Activated naive CD8-positive, alpha-beta T cell (primary cell): ENCODE measurements at regions not wholly inside any gene's neighbourhood (a gene's known extent, or its start where the extent isn't known, plus 50 kb on each side); places are given as distances from the start of the nearest gene placed in this dataset.

Experiments
- H3K27ac Mint-ChIP-seq: one replicate; pipeline ENCODE4 v1.8.0; 2021; ENCODE audit warnings: mixed read lengths
- H3K27me3 Mint-ChIP-seq: one replicate; pipeline ENCODE4 v1.8.0; 2021; ENCODE audit warnings: mixed read lengths
- H3K36me3 Mint-ChIP-seq: one replicate; pipeline ENCODE4 v1.8.0; 2021; ENCODE audit warnings: mixed read lengths
- H3K4me1 Mint-ChIP-seq: one replicate; pipeline ENCODE4 v1.8.0; 2021; ENCODE audit warnings: low read depth, mixed read lengths
- H3K4me3 Mint-ChIP-seq: one replicate; pipeline ENCODE4 v1.8.0; 2021; ENCODE audit warnings: mild to moderate bottlenecking, mixed read lengths
- H3K9me3 Mint-ChIP-seq: one replicate; pipeline ENCODE4 v1.8.0; 2021; ENCODE audit warnings: low read depth, mixed read lengths

DNA sequence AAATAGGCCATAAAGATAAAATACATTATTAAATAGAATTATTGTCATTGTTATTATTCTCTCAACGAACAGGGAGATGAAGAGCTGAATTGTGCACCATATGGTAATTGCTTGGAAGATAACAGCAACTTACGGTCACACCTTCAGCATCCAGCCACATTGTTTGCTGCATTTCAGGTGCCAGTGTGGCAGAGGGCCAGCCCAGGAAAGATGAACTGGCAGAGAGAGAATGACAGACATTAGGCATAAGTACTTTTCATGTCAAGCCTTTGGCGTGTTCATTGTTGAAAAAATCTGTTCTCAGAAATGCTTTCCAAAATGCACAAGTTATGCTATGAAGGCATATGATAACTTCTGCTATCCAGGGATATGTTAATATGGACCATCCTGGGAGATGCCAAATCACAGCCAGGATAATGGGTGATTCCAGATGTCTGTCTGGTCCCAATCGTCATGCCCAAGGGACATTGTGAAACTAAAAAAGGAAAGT is 748.6 kb upstream of the PIK3C3 start:
- no peaks in the 10 kb centered on the region for H3K4me1 Mint-ChIP-seq
- H3K4me3 Mint-ChIP-seq: no peak overlapping the region
- H3K36me3 Mint-ChIP-seq: no peaks in the 10 kb centered on the region
- H3K27me3 Mint-ChIP-seq: no peaks in the 10 kb centered on the region
- no peak overlapping the region for H3K27ac Mint-ChIP-seq
- H3K9me3 Mint-ChIP-seq: peaks cover 21% of the 10 kb centered on the region

DNA sequence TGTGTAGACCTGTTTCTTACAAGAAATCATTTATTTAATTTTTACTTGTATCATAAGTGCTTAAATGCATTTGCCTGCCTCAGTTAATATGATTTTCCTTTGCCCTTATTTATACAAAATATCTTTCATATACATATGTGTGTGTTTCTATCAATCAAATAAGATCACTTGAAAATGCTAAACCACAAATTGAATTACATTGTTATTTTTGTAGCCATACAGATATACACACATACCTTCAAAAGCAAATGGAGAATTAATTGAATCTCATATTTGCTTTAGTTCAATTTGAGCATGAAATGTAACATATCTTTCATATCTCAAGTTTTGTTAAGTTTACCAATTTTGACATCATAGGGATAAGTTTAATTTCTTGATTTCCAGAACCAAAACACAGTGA is 755.8 kb upstream of the PIK3C3 start:
- H3K4me3 Mint-ChIP-seq: no peak overlapping the region
- no peaks in the 10 kb centered on the region for H3K4me1 Mint-ChIP-seq
- peaks cover 19% of the 10 kb centered on the region for H3K9me3 Mint-ChIP-seq
- no peak overlapping the region for H3K27ac Mint-ChIP-seq
- no peaks in the 10 kb centered on the region for H3K27me3 Mint-ChIP-seq
- H3K36me3 Mint-ChIP-seq: no peaks in the 10 kb centered on the region

DNA sequence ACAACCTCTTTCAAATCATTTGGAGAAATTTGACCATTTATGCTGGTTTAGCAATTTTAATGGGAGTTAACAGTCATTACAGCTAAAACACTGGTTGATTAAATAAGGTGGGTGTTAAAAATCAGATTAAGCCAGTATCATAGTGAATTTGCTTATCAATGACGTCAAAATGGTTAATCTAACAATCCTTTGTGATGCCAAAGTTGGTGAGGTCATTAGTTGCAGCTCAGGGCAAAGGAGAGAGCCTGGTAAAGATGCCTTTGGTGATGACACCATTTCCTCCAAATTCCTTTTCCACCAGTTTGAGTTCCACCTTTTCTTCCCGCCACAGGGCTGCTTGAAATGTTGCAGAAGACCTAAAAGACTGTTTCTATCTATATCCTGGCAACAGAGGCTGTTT is 757.1 kb upstream of the PIK3C3 start:
- Mint-ChIP-seq H3K27me3 (no peaks in the 10 kb centered on the region), H3K4me3 (no peak overlapping the region), H3K27ac (no peak overlapping the region), H3K9me3 (peaks cover 26% of the 10 kb centered on the region), H3K4me1 (no peaks in the 10 kb centered on the region), H3K36me3 (no peaks in the 10 kb centered on the region)

DNA sequence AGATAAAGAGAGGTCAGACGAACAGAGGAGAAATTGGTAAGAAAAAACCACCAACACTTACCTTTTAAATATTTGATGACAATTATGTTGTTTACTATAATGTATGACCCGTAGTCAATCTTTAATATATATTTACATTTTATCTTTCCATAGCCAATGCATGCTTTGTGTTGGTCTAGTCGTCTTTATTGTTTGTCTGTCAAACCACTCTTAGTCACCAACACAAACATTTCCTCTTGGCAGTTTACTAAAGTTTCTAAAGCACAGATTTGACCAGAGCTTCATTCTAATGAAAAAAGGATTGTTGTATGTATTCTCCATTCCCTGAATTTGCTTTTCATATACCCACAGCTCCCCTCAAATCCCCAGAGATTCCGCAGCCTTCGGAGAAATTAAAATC is 784.7 kb upstream of the PIK3C3 start:
- H3K27ac Mint-ChIP-seq: no peak overlapping the region
- peaks cover 4% of the 10 kb centered on the region for H3K9me3 Mint-ChIP-seq
- no peak overlapping the region for H3K4me3 Mint-ChIP-seq
- no peaks in the 10 kb centered on the region for H3K4me1 Mint-ChIP-seq
- H3K27me3 Mint-ChIP-seq: no peaks in the 10 kb centered on the region
- H3K36me3 Mint-ChIP-seq: no peaks in the 10 kb centered on the region

DNA sequence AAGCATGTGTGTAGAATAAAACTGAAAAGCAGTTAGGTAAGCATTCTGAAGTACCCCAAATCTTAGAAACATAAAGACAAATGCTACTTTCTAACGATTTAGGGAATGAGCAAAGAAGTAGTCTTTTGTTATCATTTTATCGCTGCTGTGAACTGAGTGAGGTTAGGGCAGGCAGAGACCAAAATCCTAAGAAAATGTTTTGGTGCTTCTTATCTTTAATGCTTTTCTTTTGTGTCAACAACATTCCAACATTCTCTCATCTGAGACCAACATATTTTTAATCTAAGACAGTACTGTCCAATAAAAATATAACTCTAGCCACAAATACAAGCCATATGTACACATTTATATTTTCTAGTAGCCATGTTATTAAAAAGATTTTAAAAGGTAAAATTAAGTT is 789.4 kb upstream of the PIK3C3 start:
- no peaks in the 10 kb centered on the region for H3K36me3 Mint-ChIP-seq
- peaks cover 20% of the 10 kb centered on the region for H3K9me3 Mint-ChIP-seq
- no peak overlapping the region for H3K27ac Mint-ChIP-seq
- H3K27me3 Mint-ChIP-seq: no peaks in the 10 kb centered on the region
- no peak overlapping the region for H3K4me3 Mint-ChIP-seq
- no peaks in the 10 kb centered on the region for H3K4me1 Mint-ChIP-seq

DNA sequence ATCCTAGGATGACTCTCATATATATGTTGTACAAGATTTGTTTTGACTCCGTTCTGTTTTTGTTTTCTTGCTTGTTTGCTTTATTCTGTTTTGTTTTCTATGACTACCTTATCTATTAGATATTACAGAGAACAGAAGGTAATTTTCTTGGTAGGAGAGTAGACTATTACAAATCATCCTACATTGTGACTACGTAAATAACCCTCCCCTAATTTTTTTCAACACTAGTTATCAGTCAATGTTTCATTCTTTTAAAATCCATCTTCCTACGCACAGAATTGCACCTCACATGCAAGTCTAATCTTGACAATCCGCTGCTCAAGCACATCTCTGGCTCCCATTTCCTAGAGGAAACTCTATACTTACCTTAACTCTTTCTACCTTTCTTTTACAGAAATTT is 792.3 kb upstream of the PIK3C3 start:
- Mint-ChIP-seq H3K4me1 (no peaks in the 10 kb centered on the region), H3K27me3 (no peaks in the 10 kb centered on the region), H3K9me3 (peaks cover 17% of the 10 kb centered on the region), H3K27ac (no peak overlapping the region), H3K4me3 (no peak overlapping the region), H3K36me3 (no peaks in the 10 kb centered on the region)

DNA sequence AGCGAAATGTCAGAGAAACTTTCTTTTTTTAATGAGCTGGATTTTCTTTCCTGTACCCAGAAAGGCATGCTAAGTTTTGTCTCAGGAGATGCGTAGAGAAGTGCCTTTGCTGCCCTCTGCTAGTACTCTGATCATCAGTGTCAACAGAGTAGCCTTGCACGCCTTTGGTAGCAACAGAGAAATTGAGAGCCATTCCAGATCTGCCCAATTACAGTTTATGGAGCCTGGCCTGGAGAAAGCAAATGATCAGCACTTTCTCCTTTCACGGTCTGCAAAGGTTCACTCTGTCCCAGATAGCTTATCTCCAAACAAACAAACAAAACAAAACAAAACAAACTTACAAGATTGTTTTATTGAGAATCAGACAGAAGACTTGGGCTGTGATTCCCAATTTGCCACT is 792.8 kb upstream of the PIK3C3 start:
- H3K4me1 Mint-ChIP-seq: no peaks in the 10 kb centered on the region
- H3K27ac Mint-ChIP-seq: no peak overlapping the region
- H3K9me3 Mint-ChIP-seq: peaks cover 17% of the 10 kb centered on the region
- H3K27me3 Mint-ChIP-seq: no peaks in the 10 kb centered on the region
- no peak overlapping the region for H3K4me3 Mint-ChIP-seq
- H3K36me3 Mint-ChIP-seq: no peaks in the 10 kb centered on the region

DNA sequence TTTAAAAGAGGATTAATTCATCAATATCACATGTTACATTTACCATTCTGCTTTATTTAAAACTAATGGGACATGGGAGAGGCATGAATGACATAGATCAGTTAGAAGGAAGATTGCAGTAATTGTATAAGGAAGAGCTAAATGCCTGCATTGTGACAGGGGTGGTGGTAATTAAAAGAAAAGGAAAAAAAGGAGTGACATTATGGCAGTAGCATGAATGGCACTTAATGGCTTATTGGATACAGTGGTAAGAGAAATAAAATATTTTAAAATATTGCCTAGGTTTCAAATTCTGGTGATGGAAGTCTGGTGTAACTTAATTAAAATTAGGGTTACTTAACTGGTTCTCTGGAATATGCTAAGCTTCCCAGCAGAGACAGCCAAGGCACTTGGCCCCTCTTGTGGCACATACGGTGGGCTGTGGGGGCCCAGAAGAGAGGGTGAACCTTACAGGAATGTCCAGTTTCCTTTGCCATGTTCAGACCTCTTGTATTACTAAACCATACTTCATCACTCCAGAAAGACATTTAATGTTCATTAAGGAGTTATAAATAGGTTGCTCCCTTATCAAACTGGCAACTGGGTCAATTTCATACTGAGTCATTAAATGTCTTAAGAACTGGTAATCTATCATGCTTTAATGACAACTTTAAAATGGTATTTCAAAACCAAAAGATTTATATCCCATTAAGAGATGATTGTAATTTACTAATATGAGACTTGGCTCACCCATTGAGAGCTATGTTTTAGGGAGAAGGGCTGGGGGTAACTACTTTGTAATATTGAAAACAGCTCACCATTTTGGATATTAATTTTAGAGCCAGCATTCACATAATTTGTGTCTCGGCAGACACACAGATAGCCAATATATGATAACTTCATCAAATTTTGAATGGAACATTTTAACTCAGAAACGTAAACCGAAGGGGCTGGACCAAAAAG is 798.9 kb upstream of the PIK3C3 start:
- Mint-ChIP-seq H3K4me3 (no peak overlapping the region), H3K4me1 (no peaks in the 10 kb centered on the region), H3K36me3 (no peaks in the 10 kb centered on the region), H3K27ac (no peak overlapping the region), H3K27me3 (no peaks in the 10 kb centered on the region), H3K9me3 (peaks cover 14% of the 10 kb centered on the region)

DNA sequence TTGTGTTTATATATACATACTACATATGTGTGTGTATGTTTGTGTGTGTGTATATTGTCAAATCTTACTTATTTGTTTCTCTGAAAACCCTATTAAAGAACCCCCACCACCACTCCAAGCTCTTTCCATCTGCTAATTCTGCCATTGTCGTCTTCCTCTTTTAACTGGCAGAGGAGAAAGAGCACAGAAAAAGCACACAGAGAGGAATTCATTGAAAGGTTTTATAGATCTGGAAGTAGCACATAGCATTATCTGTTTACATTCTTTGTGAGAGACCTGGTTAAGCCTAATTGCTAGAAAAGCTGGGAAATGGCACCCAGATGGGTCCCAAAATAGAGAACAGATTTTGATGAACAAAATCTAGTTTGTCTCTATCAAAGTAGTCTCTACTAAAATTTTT is 800.0 kb upstream of the PIK3C3 start:
- Mint-ChIP-seq H3K4me1 (no peaks in the 10 kb centered on the region), H3K4me3 (no peak overlapping the region), H3K27me3 (no peaks in the 10 kb centered on the region), H3K27ac (no peak overlapping the region), H3K9me3 (peaks cover 14% of the 10 kb centered on the region), H3K36me3 (no peaks in the 10 kb centered on the region)

DNA sequence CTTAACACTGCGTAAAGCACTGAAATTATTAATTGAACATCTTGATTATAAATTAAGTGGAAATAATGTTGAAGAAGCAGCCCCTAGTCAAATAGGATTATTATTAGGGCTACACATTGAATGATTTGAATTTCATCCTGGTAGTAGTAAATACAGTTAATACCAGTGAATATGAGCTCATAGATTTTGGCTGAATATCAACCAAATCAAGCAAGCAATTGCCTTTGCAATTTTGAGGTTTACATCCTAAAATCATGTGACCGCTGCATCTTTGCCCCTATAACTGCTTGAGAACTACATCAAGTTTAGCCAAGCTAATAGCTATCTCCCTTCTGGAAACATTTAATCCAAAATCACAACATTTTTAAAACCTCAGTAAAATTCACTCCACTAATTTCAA is 801.2 kb upstream of the PIK3C3 start:
- H3K9me3 Mint-ChIP-seq: peaks cover 14% of the 10 kb centered on the region
- no peaks in the 10 kb centered on the region for H3K27me3 Mint-ChIP-seq
- no peaks in the 10 kb centered on the region for H3K4me1 Mint-ChIP-seq
- H3K36me3 Mint-ChIP-seq: no peaks in the 10 kb centered on the region
- H3K27ac Mint-ChIP-seq: no peak overlapping the region
- no peak overlapping the region for H3K4me3 Mint-ChIP-seq

DNA sequence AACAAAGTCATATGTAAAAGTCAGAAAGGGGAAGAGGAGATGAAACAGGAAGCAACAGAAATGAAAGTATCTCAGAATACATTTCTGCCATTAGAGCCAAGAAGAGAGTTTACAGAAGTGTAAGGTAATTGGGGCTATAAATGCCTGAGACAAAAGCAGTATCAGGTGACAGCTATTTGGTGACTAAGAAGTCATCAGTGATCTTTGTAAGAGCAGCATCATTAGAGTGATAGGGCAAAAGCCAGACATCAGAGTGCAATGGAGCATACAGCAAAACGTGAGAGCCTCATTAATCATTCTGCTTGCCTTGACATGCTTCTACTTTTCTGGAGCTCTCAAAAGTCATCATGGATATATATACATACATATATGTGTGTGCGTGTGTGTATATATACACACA is 804.7 kb upstream of the PIK3C3 start:
- H3K4me1 Mint-ChIP-seq: no peaks in the 10 kb centered on the region
- no peaks in the 10 kb centered on the region for H3K36me3 Mint-ChIP-seq
- no peak overlapping the region for H3K27ac Mint-ChIP-seq
- H3K9me3 Mint-ChIP-seq: peaks cover 13% of the 10 kb centered on the region
- no peak overlapping the region for H3K4me3 Mint-ChIP-seq
- H3K27me3 Mint-ChIP-seq: no peaks in the 10 kb centered on the region

DNA sequence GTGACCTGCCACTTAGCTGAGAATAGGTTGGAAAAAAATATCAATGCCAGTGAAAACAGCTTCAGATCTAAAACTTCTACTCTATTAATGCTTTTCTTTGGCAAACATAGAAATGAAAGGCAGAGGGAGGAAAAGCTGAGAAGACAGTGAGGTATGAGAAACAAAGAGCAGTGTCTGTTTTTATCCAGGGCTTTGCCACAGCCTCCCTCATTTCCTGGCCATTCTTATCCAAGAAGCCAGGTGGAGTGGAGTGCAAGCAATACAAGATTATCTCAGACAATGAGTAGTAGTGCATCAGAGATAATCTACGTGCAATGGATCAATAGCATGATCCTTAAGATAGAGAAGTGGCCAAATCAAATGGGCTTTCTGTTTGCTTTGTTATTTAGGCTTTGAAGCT is 808.7 kb upstream of the PIK3C3 start:
- Mint-ChIP-seq H3K27ac (no peak overlapping the region), H3K4me1 (no peaks in the 10 kb centered on the region), H3K4me3 (no peak overlapping the region), H3K27me3 (no peaks in the 10 kb centered on the region), H3K36me3 (no peaks in the 10 kb centered on the region), H3K9me3 (peaks cover 19% of the 10 kb centered on the region)

DNA sequence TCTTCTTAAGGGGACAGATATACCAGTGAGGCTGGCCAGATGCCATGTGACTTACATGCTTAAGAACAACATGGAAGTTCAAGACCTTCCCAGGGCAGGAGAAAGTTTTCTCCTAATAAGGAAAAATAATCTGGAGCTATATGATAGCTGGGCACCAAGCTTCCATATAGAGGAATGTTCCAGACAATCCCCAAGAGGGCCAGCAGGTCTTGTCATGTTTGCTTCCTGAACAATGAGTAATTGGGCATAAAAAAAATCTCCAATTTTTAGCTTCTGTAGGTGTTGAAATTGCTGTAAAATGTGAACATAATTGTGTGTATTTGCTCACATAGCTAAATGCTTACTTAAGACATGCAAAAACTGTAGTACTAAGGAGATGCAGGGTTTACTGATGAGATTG is 809.5 kb upstream of the PIK3C3 start:
- Mint-ChIP-seq H3K4me3 (no peak overlapping the region), H3K27me3 (no peaks in the 10 kb centered on the region), H3K4me1 (no peaks in the 10 kb centered on the region), H3K27ac (no peak overlapping the region), H3K36me3 (no peaks in the 10 kb centered on the region), H3K9me3 (peaks cover 21% of the 10 kb centered on the region)

DNA sequence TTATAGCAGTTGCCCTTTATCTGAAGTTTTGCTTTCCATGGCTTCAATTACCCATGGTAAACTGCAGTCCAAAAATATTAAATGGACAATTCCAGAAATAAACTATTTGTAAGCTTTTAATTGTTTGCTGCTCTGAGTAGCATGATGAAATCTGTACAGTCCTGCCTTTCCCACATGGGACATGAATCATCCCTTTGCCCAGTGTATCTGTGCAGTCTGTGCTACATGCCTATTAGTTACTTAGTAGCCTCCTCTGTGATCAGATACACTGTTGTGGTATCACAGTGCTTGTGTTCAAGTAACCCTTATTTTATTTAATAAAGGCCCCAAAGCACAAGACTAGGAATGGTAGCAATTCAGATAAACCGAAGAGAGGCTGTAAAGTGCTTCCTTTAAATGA is 810.6 kb upstream of the PIK3C3 start:
- no peak overlapping the region for H3K4me3 Mint-ChIP-seq
- no peaks in the 10 kb centered on the region for H3K36me3 Mint-ChIP-seq
- H3K27me3 Mint-ChIP-seq: no peaks in the 10 kb centered on the region
- H3K27ac Mint-ChIP-seq: no peak overlapping the region
- no peaks in the 10 kb centered on the region for H3K4me1 Mint-ChIP-seq
- H3K9me3 Mint-ChIP-seq: peaks cover 21% of the 10 kb centered on the region

DNA sequence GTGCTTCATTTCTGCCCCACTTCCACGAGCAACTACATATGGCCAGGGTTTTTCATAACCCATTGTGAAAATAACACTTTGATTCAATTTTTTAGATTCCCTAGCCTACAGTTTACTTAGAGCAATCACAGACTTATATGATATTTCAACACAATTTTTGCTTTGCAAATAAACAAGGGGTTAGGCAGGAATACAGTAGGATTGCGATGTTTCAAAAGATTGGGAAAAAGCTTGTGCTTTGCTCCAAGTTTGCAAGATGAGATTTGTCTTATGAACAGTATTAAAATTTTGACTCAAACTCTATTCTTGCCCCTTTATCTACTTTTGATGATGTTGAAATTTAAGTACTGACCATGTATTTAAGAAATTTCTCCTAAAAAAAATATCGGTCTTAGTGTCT is 814.5 kb upstream of the PIK3C3 start:
- Mint-ChIP-seq H3K9me3 (peaks cover 20% of the 10 kb centered on the region), H3K27me3 (no peaks in the 10 kb centered on the region), H3K27ac (no peak overlapping the region), H3K36me3 (no peaks in the 10 kb centered on the region), H3K4me1 (no peaks in the 10 kb centered on the region), H3K4me3 (no peak overlapping the region)

DNA sequence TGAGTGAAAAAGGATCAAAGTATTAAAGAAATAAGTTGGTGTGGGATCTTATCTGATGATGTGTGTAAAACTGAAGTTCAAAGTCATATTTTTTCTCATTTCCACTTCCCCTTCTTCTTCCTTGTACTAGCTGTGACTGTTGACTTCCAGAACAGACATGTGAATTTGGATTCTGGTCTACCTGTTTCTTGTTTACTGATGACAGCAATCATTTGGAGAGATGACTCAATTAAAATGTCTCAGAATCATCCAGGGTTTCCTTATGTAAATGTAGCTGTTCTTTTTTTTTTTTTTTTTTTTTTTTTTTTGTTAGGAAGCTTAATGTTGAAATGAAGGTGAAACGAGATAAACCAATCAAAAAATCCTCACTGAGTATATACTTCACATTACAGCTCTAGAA is 819.9 kb upstream of the PIK3C3 start:
- H3K4me3 Mint-ChIP-seq: no peak overlapping the region
- H3K36me3 Mint-ChIP-seq: no peaks in the 10 kb centered on the region
- H3K4me1 Mint-ChIP-seq: no peaks in the 10 kb centered on the region
- no peaks in the 10 kb centered on the region for H3K27me3 Mint-ChIP-seq
- H3K27ac Mint-ChIP-seq: no peak overlapping the region
- peaks cover 7% of the 10 kb centered on the region for H3K9me3 Mint-ChIP-seq
